Fibroblast of skin of abdomen (primary cell): ENCODE measurements at regions not wholly inside any gene's neighbourhood (a gene's known extent, or its start where the extent isn't known, plus 50 kb on each side); places are given as distances from the start of the nearest gene placed in this dataset.

Source experiments
- DNase-seq: peaks from one replicate; pipeline ENCODE4 v3.0.0-alpha.2; 2013

DNA sequence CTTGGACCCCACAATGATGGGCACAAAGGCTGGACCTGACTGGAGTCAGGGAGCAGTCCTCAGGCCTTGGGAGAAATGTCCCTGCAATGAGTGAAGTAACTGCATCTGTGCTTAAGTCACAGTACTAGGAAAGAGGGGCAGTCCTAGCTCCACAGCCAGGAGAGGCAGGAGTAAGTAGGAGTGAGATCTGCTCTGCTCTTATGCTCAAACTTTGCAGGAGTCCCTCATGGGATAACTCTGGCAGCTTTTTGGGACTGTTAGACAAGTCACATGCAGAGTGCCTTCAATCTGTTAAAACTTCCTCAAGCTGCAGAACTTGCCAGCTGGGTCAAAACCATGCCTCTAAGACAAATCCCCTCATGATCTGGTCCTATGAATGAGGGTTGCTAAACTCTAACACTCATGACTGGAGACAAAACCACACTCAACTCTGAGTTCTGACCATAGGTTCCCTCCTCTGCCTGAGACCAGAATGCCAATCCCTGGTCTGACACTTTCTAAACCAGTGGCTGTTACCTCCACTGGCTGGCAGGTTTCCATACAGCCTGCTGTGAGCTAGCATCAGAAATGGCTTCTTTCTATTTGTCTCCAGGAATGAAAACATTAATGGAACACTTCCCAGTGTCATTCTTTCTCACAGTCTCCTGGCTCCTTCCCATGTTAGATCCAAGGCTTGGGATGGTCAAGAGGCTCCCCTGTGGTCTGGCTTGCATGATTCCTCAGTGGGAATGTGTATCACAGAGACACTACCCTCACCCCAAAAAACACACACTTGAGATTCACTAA is 819.3 kb downstream of the PCDH7 start:
- DNase-seq = no peak

DNA sequence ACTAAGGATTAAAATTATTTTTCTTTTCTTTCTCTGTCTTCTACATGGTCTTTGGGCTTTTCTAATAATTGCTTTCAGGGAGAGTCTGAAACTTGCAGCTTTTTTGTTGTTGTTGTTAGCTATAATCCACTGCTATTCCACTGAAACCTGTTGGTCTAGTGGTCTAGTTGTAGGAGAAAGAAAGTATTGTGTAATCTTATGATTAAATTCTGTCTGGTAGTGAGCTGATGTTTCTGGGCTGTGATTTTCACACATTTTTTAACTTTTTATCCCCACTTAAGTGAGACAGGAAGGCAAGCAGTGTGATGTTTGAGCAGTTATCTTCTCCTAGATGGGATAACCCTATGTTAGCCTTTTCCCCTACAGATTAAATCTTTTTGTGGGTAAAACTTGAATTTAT is 825.2 kb downstream of the PCDH7 start:
- no peak for DNase-seq

DNA sequence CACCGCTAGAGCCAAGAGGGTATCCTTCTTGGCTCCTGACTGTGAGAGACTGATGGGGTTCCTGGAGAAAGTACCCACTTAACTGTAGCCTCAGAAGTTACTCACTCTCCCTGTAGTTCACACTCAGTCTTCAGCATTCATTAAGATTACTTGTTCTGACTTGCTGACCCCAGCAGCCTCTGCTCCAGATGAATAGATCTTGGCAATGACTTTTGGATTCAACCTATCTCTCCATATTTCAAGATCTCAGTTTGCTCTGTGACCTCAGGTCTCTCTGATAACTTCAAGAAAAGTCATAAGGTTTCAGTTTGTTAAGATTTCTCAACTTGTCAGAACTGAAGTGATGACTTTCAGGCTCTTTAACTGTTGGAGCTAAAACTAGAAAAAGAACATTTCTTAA is 825.6 kb downstream of the PCDH7 start:
- no peak for DNase-seq

DNA sequence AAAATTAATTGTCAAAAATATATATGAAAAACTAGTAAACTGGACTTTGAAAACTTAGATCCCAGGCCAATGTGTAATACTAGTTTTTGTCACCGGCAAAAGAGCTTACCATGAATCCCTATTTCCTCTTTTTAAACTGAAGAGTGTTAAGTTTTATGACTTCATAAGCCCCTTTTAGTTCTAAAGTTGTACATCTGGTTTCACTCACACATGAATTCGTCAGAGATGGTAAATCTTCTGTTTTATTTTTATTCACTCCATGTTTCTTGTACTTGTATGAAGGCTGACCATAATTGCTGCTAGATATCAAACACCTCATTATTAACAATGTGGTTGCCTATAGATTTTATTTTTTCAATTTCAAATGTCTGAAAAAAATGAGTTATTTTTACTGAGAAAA is 827.9 kb downstream of the PCDH7 start:
- DNase-seq = no peak

DNA sequence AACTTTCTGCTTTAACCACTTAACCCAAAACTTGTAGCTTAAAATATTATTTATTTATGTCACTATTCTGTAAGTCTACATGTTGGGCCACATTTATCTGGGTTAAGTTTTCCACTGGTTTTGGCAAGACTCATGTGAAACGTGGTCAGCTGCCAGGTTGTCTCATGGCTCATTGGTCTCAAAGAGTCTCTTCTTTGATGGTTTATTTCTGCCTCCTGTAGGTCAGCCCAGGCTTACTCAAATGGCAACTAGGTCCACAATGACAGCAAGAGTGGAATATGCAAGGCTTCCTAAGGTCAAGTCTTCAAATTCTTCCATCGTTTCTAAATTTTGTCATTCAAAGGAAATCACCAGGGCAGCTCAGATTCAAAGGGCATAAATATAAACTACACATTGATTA is 828.7 kb downstream of the PCDH7 start:
- no peak for DNase-seq

DNA sequence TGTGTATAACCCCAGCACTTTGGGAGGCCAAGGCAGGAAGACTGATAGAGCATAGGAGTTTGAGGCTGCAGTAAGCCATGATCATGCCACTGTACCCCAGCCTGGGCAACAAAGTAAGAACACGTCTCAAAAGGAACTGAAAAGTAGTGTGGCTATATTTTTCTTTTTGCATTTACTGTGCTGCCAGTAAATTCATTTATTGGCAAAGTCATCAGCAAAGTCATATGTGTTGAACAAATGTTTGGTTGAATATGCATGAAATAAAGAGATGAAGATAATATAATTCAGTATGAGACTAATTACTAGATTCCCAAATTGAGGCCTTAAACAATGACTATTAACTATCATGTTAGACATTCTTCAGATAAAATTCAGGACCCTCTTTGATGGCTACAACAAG is 829.1 kb downstream of the PCDH7 start:
- DNase-seq = no peak

DNA sequence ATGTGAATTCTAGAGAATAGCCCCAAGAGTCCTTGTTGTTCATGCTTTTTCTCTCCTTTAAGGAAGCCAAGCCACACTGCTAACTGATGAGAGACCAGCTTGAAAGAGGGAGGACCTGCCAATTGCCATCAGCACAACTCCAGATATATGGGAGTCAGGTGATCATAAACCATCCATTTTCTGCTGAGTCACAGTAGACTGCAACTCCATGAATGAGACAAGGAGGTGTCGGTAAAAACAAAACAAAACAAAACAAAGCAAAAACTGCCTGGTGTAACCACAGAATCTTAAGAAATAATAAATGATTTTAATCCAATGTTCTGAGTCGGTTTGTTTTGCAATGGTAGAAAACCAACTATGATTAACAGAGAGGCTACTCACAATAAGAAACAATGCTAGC is 837.3 kb downstream of the PCDH7 start:
- no peak for DNase-seq

DNA sequence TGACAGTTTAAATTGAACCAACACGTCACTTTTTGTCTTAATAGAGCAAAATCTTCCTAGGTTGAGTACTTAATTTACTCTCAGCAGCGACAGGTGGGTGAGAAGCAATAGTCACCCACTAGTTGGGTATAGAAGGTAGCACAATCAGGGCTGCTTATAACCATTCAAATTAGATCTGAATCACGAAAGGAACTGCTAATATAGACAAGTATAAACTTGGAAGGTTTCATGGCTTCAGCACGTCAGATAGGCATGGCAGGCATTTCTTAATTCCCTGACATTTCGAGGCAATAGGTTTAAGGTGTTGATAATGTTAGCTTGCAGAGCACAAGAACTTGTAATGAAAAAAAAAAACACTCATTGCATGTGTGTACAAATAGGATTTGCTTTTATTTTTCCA is 853.4 kb downstream of the PCDH7 start:
- DNase-seq = no peak

DNA sequence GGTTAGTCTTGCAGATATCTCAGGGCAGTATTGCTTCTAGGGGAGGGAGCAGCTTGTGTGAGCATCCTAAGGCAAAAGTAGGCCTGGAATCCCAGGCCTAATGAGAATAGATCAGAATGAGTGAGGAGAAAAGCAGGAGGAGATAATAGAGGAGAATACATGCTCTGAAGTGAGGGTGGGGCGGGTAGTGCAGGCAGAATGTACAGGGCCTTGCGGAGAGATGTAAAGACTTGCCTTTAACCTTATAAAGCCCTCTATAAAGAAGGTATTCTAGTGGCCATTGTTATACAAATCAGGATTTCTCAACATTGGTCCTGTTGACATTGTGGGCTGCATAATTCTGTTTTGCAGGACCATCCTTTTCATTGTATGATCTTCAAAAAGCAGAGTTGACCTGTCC is 855.3 kb downstream of the PCDH7 start:
- DNase-seq = no peak

DNA sequence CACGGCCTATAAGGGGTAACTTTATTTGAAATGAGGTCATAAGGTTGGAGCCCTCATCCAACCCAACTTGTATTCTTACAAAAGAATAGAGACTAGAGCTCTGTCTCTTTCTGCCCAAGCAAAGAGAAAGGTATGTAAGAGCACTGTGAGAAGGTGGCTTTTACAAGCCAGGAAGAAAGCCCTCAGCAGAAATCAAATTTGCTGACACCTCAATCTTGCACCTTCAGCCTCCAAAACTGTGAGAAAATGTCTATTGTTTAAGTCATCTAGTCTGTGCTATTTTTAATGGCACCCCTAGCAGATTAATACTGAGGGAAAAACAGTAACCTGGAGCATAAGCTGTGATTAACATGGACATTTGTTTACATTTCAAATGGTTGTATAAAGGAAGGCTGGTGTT is 860.7 kb downstream of the PCDH7 start:
- DNase-seq = no peak

DNA sequence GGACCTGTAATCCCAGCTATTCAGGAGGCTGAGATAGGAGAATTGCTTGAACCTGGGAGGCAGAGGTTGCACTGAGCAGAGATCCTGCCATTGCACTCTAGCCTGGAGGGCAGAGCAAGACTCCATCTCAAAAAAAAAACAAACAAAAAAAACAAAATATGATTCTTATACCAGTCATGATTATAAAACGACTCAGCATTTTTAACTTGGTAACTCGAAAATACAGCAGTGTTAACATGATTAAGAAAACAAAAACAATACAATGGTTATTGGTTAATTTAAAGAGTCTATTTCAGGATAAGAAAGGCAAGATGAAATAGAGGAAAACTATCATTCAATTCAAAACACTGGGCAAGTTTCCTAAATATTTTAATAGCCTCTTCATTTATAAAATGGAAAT is 865.3 kb downstream of the PCDH7 start:
- DNase-seq = no peak

DNA sequence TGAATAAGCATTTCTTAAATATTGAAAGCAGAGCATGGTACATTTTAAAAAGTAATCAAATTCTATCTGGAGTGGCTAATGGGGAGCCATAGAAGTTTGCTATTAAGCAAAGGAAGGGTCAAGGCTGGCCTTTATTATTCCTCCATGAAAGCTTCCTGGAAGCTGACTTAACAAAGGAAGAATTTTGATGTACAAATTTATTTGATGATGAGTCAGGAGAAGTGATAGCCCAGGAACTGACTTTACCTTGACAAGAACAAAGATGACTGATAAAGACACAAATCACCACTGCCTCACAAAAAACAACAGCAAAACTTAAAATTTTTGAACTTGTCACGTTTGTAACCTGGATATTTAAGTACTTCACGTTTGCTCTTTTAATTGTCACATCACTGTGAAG is 872.1 kb downstream of the PCDH7 start:
- no peak for DNase-seq

DNA sequence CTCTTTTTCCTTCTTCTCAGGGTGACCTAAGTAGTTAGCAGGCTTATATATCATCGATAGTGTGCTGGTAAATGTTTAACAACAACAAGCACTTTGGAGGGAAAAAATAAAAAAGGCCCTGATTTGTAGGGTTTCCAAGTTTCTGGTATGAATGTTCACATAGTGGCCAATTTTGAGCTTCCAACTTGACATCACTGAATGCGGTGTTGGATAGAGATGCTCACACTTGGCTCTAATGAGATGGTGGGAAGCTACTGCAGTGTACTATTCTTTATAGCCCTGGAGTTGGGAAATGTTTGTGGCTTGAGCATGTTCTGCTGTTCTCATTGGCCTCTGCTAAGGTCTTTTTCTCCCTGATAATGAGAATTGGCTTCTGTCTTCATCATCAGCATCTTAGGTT is 875.3 kb downstream of the PCDH7 start:
- DNase-seq = no peak

DNA sequence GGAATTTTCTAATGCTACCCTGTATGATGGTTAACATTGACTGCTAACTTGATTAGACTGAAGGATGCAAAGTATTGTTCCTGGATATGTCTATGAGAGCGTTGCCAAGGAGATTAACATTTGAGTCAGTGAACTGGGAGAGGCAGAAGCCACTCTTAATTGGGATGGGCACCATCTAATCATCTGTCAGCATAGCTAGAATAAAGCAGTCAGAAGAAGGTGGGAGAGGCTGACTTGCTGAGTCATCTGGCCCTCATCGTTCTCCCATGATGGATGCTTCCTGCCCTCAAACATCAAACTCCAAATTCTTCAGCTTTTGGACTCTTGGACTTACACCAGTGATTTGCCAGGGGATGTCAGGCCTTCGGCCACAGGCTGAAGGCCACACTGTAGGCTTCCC is 878.5 kb downstream of the PCDH7 start:
- no peak for DNase-seq

DNA sequence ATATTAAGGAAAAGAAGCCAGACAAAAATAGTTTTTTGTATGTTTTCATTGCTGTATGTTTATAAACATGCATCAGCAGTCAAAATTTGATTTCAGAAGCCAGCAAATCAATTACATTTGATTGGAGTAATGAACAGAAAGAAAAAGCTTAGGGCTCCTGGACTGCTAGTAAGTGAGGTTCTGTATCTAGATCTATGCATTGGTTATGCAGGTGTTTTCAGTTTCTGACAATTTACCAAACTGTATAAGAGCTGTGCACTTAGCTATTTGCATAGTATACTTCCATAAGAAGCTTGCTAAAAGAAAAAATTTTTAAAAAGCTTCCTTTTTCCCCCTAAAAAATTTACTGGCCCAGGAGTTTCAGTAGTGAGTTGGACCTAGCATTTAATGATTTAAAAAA is 881.6 kb downstream of the PCDH7 start:
- no peak for DNase-seq

DNA sequence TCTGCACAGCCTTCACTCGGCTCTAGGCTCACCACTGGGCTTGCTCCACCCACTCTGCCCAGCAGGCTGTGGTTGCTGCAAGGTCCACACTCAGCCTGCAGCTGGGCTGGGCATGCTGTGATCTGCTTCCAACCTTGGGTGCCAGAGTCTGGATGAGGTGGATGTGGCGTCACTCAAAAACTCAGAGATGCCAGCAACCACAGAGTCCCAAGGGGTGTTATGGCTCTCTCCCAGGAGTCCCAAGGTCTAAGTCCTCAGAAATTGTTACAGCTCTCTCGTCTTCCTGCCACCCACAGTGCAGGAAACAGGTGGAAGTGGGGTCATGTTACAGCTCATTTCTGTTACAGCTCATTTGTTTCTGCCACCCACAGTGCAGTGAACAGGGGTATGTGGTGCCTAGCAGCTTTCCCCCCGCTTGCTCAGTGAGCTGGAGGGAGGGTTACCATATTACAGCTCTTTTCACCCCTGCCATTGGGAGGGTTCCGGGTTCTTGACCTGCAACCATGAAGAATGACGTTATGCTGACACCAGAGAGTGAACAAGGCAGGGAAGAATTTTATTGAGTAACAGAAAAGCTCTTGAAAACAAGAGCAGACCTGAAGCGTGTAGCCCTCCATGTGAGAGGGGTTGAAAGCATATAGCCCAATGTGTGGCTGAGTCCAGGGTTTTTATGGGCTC is 893.9 kb downstream of the PCDH7 start:
- no peak for DNase-seq

DNA sequence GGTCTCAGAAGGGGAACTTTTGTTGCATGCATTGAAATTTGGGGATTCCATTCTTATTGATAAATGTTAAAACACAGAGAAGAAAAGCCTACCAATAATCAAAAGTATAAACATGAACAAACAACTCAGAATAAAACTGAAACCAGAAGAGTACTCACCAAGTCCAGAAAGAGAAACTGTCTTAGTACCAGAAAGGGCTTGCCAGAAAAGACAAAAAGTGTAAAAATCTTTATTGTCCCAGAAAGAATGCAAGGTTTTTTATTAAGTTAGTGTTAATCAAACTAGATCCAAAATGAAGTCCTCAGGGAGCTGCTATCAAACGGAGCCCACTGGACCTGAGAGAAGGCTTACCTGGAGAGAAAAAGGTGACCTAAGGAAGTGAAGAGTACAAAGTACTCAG is 897.5 kb downstream of the PCDH7 start:
- no peak for DNase-seq

DNA sequence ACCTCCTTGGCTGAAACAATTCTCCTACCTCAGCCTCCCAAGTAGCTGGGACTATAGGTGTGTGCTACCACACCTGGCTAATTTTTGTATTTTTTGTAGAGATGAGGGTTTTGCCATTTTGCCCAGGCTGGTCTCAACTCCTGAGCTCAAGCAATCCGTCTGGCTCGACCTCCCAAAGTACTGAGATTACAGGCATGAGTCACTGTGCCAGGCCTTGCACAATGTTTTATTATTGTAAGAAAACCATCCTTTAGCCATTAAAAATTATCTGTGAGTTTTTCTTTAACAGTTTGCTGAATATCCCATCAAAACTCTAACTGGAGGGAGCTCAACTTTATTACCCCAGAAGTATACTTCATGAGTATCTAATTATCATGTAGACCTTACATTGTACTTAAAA is 900.3 kb downstream of the PCDH7 start:
- peak; percentile 4 for DNase-seq

DNA sequence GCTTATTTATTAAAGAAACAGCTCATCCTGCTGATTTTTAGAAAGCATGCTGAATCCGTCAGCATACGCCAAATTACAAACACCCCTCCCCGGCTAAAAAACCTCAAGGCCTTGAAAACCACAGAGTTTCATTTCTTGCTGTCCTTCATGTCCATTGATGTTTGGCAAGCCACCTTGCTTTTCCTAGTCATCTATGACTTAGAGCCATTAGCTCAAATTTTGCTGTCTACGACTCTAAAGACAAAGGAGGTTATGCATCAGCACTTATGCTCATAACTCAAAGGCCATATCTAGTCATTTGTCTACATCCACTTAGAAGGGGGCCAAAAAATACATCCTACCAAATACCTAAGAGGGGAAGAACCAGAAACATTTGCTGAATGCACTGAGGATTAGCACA is 925.1 kb downstream of the PCDH7 start:
- peak; percentile 37 for DNase-seq

DNA sequence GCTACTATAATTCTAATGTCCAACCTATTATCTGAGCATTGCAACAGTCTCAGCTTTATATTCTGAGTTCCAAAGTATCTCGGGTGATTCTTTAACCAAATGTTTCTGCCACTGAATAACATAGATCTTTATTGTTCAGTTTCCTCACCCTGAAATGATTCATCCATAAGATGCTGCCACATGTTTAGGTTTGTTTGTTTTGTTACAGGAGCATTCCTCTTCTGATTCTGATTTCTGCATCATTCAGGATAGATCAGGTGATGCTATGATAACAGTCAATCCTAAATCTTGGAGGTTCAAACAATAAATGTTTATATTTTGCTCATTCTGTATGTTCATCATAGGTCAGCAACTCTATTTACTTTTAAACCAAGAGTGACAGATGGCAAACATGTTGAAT is 927.6 kb downstream of the PCDH7 start:
- no peak for DNase-seq

DNA sequence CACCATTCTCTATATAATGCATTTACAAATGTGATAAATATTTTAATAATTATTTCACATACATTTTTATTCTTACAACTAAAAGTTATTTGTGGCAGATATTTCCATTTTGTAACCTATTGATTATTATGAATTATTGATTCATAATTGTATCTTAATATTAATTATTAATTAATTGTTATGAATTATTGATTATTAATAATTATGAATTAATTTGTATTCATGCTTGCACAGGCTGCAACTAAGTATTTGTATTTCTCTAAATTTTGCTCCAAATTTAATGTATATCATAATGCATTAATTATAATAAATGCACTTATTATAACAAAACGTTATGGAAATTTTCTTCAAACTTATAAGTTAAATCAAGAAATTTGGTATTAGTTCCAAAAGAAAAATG is 929.7 kb downstream of the PCDH7 start:
- no peak for DNase-seq

DNA sequence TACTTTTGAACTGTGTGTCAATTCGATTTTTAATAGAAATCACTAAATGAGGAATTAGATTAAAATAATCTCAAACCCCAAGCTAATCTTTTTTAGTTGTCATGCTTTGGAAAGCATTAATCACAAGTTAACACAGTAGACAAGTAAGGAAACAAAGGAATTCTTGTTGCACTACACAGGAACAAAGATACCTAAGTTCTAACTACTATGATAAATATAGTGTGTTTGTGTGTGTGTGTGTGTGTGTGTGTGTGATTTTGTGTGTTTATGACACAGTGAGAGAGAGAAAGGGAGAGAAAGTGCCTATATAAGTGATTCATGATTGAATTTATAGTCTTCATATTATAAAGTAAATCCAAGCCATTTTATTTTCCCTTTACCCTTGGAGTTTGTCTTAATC is 931.4 kb downstream of the PCDH7 start:
- DNase-seq = no peak

DNA sequence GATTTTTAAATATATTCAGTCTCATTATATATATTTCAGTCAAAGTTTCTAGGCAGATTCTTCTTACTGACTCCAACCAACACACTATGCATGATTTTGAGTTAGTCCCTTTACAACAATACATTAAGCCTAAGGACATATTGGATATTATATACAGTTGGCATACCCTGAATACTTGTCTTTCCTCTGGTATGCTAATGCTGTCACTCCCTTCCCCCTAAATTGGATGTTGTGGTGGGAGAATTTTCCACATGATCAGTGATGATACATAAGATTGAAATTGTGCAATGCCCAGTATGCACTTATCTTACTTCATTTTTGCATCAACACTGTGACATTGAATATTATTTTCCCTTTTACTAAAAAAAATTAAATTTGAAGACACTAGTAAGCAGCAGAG is 935.2 kb downstream of the PCDH7 start:
- DNase-seq = peak; percentile 72

DNA sequence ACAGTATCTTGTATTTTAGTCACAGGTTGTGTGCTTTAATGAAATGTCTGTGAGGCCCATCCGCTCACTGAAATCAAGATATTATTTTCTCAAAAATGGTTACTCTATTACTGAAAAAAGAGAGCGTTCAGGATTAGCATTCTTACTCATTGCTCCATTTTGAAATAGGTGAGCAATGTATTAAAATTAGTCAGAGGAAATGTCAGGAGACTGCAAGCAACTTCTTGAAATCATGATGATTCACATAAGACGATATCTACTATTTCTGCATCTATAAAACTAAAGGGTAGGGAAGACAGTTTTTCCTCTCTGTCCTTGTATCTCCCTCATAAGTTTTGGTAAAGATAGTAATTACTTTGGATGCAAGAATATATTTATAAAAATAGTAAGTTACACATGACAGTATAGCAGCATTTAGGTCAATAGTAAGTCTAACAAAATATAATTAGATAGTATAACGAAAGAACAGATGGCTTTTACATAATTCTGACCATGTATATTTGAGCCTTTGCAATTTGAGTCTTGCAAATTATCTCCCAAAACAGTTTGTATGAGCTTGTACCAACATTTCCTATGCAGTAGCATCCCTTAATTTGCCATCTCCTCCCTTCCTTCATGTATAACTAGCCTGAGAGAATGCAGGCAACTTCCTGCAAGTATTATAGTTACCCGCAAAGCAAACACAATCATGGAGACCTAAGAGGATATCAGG is 937.8 kb downstream of the PCDH7 start:
- peak; percentile 35 for DNase-seq
